KMS-11 (cell line): ENCODE measurements at regions not wholly inside any gene's neighbourhood (a gene's known extent, or its start where the extent isn't known, plus 50 kb on each side); places are given as distances from the start of the nearest gene placed in this dataset.

ENCODE experiments used
- H2AFZ ChIP-seq: fragments of 200-600 bp; sonication (generic); 2 replicates; pipeline ENCODE4 v1.6.1; 2016; ENCODE audit warnings: antibody characterized with exemption, mixed run types, low read depth
- H3K27ac ChIP-seq: fragments of 200-600 bp; sonication (generic); 2 replicates; pipeline ENCODE4 v1.6.1; 2016; ENCODE audit warnings: mild to moderate bottlenecking, mixed run types
- H3K27me3 ChIP-seq: fragments of 200-600 bp; sonication (generic); 2 replicates; pipeline ENCODE4 v1.6.1; 2017; ENCODE audit warnings: mild to moderate bottlenecking, low read depth, mixed run types, moderate library complexity; ENCODE audit not compliant: insufficient read depth
- H3K36me3 ChIP-seq: fragments of 200-600 bp; sonication (generic); 2 replicates; pipeline ENCODE4 v1.6.1; 2017; ENCODE audit warnings: mild to moderate bottlenecking, mixed run types; ENCODE audit not compliant: insufficient read depth
- H3K4me1 ChIP-seq: fragments of 200-600 bp; sonication (generic); 2 replicates; pipeline ENCODE4 v1.6.1; 2016; ENCODE audit warnings: mild to moderate bottlenecking, low read depth, mixed run types; ENCODE audit not compliant: poor library complexity, severe bottlenecking
- H3K4me2 ChIP-seq: fragments of 200-600 bp; sonication (generic); 2 replicates; pipeline ENCODE4 v1.7.0; 2016; ENCODE audit warnings: mild to moderate bottlenecking, mixed run types
- H3K4me3 ChIP-seq: fragments of 200-600 bp; sonication (generic); IDR thresholded peaks from 2 replicates; pipeline ENCODE4 v1.6.1; 2017; ENCODE audit warnings: low read depth, low read length, mixed read lengths; ENCODE audit not compliant: insufficient read depth
- H3K79me2 ChIP-seq: fragments of 200-600 bp; sonication (generic); 2 replicates; pipeline ENCODE4 v1.6.1; 2016; ENCODE audit warnings: low read depth, mixed run types; ENCODE audit not compliant: insufficient read depth
- H3K9ac ChIP-seq: fragments of 200-600 bp; sonication (generic); 2 replicates; pipeline ENCODE4 v1.6.1; 2016; ENCODE audit warnings: mild to moderate bottlenecking, mixed run types
- H4K20me1 ChIP-seq: fragments of 200-600 bp; sonication (generic); 2 replicates; pipeline ENCODE4 v1.6.1; 2016; ENCODE audit warnings: mild to moderate bottlenecking, mixed run types; ENCODE audit not compliant: insufficient read depth
- CTCF ChIP-seq: fragments of 200-600 bp; sonication (generic); conservative IDR thresholded peaks from 2 replicates; pipeline ENCODE4 v1.6.1; 2017; ENCODE audit warnings: low read depth, mild to moderate bottlenecking, antibody characterized with exemption, low read length, moderate library complexity, mixed read lengths

- Histone ChIP-seq H3K27ac (no peak overlapping the region), H3K79me2 (no peaks in the 10 kb centered on the region), H2AFZ (no peak overlapping the region), H3K36me3 (no peaks in the 10 kb centered on the region), H3K4me3 (no peak overlapping the region), H3K4me1 (no peaks in the 10 kb centered on the region), H4K20me1 (no peaks in the 10 kb centered on the region), H3K27me3 (no peaks in the 10 kb centered on the region), H3K9ac (no peak overlapping the region), H3K4me2 (no peak overlapping the region)
- no peak for TF ChIP-seq CTCF
Observed at GRCh38 chr18:2281086-2281485, 290.2 kb downstream of the METTL4 start.

DNA sequence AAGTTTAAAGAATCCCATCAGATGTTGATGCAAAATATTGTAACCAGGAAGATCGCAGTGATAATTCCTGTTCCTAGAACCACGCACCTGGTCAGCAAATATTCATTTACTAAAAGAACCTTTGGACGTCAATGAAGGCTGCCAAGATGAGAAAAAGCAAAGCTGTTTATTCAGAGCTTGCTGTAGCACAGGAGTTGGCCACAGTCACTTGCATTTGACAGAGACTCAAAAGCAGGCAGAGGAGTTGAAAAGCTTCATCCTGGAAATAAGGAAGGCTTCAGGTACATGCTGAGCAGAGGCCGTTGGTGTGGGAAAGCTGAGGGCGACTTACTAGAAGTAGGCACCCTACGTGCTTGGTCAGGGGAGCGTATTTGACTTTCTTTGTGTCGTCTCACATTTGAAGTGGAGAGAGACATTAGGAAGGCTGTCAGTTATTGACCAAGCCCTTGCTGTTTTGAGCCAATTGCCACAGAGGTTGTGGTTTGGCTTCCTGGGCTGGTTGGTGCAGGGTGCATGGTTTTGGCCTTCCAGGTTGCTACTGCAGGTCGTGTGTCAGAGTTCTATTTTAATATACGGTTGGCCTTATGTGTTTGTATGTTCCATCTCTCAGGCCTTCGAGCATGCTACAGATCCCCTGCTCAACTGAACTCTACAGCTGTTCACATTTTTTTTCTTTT lies 289.6 kb downstream of the METTL4 start:
- Histone ChIP-seq H3K27ac (no peak overlapping the region), H3K9ac (no peak overlapping the region), H4K20me1 (no peaks in the 10 kb centered on the region), H3K36me3 (no peaks in the 10 kb centered on the region), H3K27me3 (no peaks in the 10 kb centered on the region), H3K4me2 (no peak overlapping the region), H2AFZ (no peak overlapping the region), H3K79me2 (no peaks in the 10 kb centered on the region), H3K4me3 (no peak overlapping the region), H3K4me1 (no peaks in the 10 kb centered on the region)
- TF ChIP-seq CTCF, result no peak

GRCh38 chr18:2293109-2293839 lies 278.0 kb downstream of the METTL4 start:
- Histone ChIP-seq H2AFZ (peak overlapping the region; percentile 73), H3K9ac (peak overlapping the region; percentile 12; the same call in 1 of the 2 replicates), H3K4me1 (peaks cover 10% of the 10 kb centered on the region), H3K4me3 (no peak overlapping the region), H3K27ac (peak overlapping the region; percentile 38; the same call in 1 of the 2 replicates), H3K79me2 (no peaks in the 10 kb centered on the region), H4K20me1 (no peaks in the 10 kb centered on the region), H3K27me3 (no peaks in the 10 kb centered on the region), H3K4me2 (peak overlapping the region; percentile 36; the same call in 1 of the 2 replicates), H3K36me3 (no peaks in the 10 kb centered on the region)
- peak; percentile 20 for TF ChIP-seq CTCF

DNA sequence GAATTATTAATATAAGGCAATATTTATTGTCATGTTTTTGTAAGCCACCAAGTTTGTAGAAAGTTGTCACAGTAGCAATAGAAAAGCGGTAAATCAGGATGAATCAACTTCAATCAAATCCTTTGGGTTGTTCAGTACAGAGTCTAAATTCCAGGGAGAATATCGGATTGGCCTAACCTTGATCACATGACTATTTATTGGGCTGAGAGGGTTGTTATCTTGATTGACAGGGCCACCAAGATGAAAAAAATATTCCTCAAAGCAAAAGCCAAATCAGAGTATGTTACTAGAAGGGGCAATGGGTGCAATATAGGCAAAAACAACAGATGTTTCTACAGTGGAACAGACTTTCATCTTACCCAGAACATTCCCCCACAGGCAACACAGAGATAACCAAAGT lies 270.0 kb downstream of the METTL4 start:
- Histone ChIP-seq H3K9ac (no peak overlapping the region), H3K4me2 (no peak overlapping the region), H3K27me3 (no peaks in the 10 kb centered on the region), H3K4me3 (no peak overlapping the region), H4K20me1 (no peaks in the 10 kb centered on the region), H3K27ac (no peak overlapping the region), H3K79me2 (no peaks in the 10 kb centered on the region), H2AFZ (no peak overlapping the region), H3K36me3 (no peaks in the 10 kb centered on the region), H3K4me1 (no peaks in the 10 kb centered on the region)
- no peak for TF ChIP-seq CTCF
